WTC11 (cell line): ENCODE measurements at regions not wholly inside any gene's neighbourhood (a gene's known extent, or its start where the extent isn't known, plus 50 kb on each side); places are given as distances from the start of the nearest gene placed in this dataset.

Experiments used
- ATAC-seq: fragments of 200-7000 bp; cut with Tn5 transposase; 2 replicates; pipeline ENCODE4 v1.10.0; 2021; ENCODE audit warnings: mild to moderate bottlenecking, moderate library complexity
- CTCF ChIA-PET: fragments of 300-600 bp; sonication (Branson Sonifier 250); formaldehyde crosslinking; loops from one replicate; lab custom pipeline; 2021; ENCODE audit warnings: antibody characterized with exemption; lab: Charles Lee
- POLR2A ChIA-PET: fragments of 350-600 bp; sonication (Branson Sonifier 250); formaldehyde crosslinking; loops from one replicate; lab custom pipeline; 2021; ENCODE audit warnings: antibody characterized with exemption; lab: Charles Lee
- DNase-seq: peaks from one replicate; pipeline ENCODE4 v3.0.0; 2021; ENCODE audit warnings: low spot score
- H3K27ac Mint-ChIP-seq: 2 replicates; pipeline ENCODE4 v1.8.0; 2021; ENCODE audit warnings: mixed read lengths
- H3K27me3 Mint-ChIP-seq: 2 replicates; pipeline ENCODE4 v1.8.0; 2021; ENCODE audit warnings: low read depth, mild to moderate bottlenecking, moderate library complexity, mixed read lengths
- H3K36me3 Mint-ChIP-seq: 2 replicates; pipeline ENCODE4 v1.8.0; 2021; ENCODE audit warnings: mixed read lengths
- H3K4me1 Mint-ChIP-seq: 2 replicates; pipeline ENCODE4 v1.8.0; 2022; ENCODE audit warnings: mixed read lengths
- H3K4me3 Mint-ChIP-seq: 2 replicates; pipeline ENCODE4 v1.8.0; 2021; ENCODE audit warnings: mild to moderate bottlenecking, moderate library complexity, mixed read lengths
- H3K9me3 Mint-ChIP-seq: 2 replicates; pipeline ENCODE4 v1.8.0; 2021; ENCODE audit warnings: mixed read lengths
- CBFB ChIP-seq: sonication (generic); formaldehyde crosslinking; IDR thresholded peaks from 2 replicates; pipeline ENCODE4 v1.8.1; 2022; ENCODE audit warnings: mild to moderate bottlenecking, low read depth, missing genetic modification reagents
- CREB1 ChIP-seq: sonication (generic); formaldehyde crosslinking; IDR thresholded peaks from 2 replicates; pipeline ENCODE4 v1.8.0; 2023; ENCODE audit warnings: mild to moderate bottlenecking, missing genetic modification reagents
- CREM ChIP-seq: sonication (generic); formaldehyde crosslinking; IDR thresholded peaks from 2 replicates; pipeline ENCODE4 v1.8.1; 2022; ENCODE audit warnings: mild to moderate bottlenecking, missing genetic modification reagents, moderate library complexity
- E2F1 ChIP-seq: sonication (generic); formaldehyde crosslinking; IDR thresholded peaks from 2 replicates; pipeline ENCODE4 v1.8.0; 2022; ENCODE audit warnings: mild to moderate bottlenecking, missing genetic modification reagents
- ELF4 ChIP-seq: sonication (generic); formaldehyde crosslinking; IDR thresholded peaks from 2 replicates; pipeline ENCODE4 v1.8.1; 2022; ENCODE audit warnings: low read depth, mild to moderate bottlenecking, moderate library complexity, missing genetic modification reagents
- HMGA2 ChIP-seq: fragments of 250-450 bp; sonication (Bioruptor Pico); IDR thresholded peaks from 2 replicates; pipeline ENCODE4 v1.4.0; 2021; ENCODE audit warnings: mild to moderate bottlenecking, moderate library complexity
- IRF1 ChIP-seq: sonication (generic); formaldehyde crosslinking; IDR thresholded peaks from 2 replicates; pipeline ENCODE4 v1.8.0; 2023; ENCODE audit warnings: missing genetic modification reagents
- JAZF1 ChIP-seq: fragments of 250-450 bp; sonication (Bioruptor Pico); IDR thresholded peaks from 2 replicates; pipeline ENCODE4 v1.9.0; 2021; ENCODE audit warnings: moderate library complexity, mild to moderate bottlenecking, inconsistent platforms
- NFE2L1 ChIP-seq: sonication (generic); formaldehyde crosslinking; IDR thresholded peaks from 2 replicates; pipeline ENCODE4 v1.8.1; 2023; ENCODE audit warnings: missing genetic modification reagents
- NR3C1 ChIP-seq: sonication (generic); formaldehyde crosslinking; conservative IDR thresholded peaks from 2 replicates; pipeline ENCODE4 v1.8.1; 2023; ENCODE audit warnings: low read depth, mild to moderate bottlenecking, missing genetic modification reagents
- OVOL2 ChIP-seq: fragments of 250-450 bp; sonication (Bioruptor Pico); IDR thresholded peaks from 2 replicates; pipeline ENCODE4 v1.9.0; 2021; ENCODE audit warnings: mild to moderate bottlenecking, borderline replicate concordance
- PREB ChIP-seq: sonication (generic); formaldehyde crosslinking; IDR thresholded peaks from 2 replicates; pipeline ENCODE4 v1.8.1; 2022; ENCODE audit warnings: mild to moderate bottlenecking, missing genetic modification reagents, moderate library complexity, borderline replicate concordance
- RELA ChIP-seq: sonication (generic); formaldehyde crosslinking; IDR thresholded peaks from 2 replicates; pipeline ENCODE4 v1.8.1; 2022; ENCODE audit warnings: missing genetic modification reagents, mild to moderate bottlenecking, borderline replicate concordance
- RORB ChIP-seq: fragments of 250-450 bp; sonication (Bioruptor Pico); IDR thresholded peaks from 2 replicates; pipeline ENCODE4 v1.9.0; 2021; ENCODE audit warnings: mild to moderate bottlenecking
- SP1 ChIP-seq: sonication (generic); formaldehyde crosslinking; conservative IDR thresholded peaks from 2 replicates; pipeline ENCODE4 v1.8.1; 2022; ENCODE audit warnings: missing genetic modification reagents
- TEAD1 ChIP-seq: sonication (generic); formaldehyde crosslinking; IDR thresholded peaks from 2 replicates; pipeline ENCODE4 v1.8.0; 2022; ENCODE audit warnings: mild to moderate bottlenecking, missing genetic modification reagents
- TEAD4 ChIP-seq: sonication (generic); formaldehyde crosslinking; IDR thresholded peaks from 2 replicates; pipeline ENCODE4 v1.8.0; 2022; ENCODE audit warnings: mild to moderate bottlenecking, missing genetic modification reagents
- ZNF396 ChIP-seq: fragments of 250-450 bp; sonication (Bioruptor Pico); IDR thresholded peaks from 2 replicates; pipeline ENCODE4 v1.8.0; 2021; ENCODE audit warnings: mild to moderate bottlenecking, moderate library complexity, borderline replicate concordance
- ZNF512 ChIP-seq: sonication (generic); formaldehyde crosslinking; IDR thresholded peaks from 2 replicates; pipeline ENCODE4 v1.8.1; 2022; ENCODE audit warnings: missing genetic modification reagents, borderline replicate concordance
- TF ChIP-seq, protein P1 (sequence below): sonication (generic); formaldehyde crosslinking; IDR thresholded peaks from 2 replicates; pipeline ENCODE4 v1.8.0; 2022; ENCODE audit warnings: mild to moderate bottlenecking, missing genetic modification reagents
- TF ChIP-seq, protein P2 (sequence below): sonication (generic); formaldehyde crosslinking; IDR thresholded peaks from 2 replicates; pipeline ENCODE4 v1.8.1; 2022; ENCODE audit warnings: low read depth, missing genetic modification reagents, borderline replicate concordance

DNA sequence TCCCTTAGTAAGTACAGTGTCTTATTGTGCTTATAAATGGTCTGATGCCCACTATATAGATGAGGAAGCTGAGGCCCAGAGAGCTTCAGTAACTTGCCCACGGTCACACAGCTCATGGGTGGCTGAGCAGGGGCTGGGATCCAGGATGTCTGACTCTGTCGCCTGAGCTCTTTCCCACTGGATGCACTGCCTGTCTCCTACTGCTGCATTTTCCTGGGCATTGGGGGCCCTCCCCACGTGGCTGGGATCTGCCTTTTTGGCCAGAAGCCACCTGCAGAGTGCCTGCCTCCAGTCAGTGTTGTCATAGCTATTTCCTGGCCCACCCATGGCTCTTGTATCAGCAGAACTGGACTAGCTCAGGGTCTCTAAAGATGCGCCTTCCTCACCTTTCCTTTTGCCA, 57.5 kb upstream of the TAMM41 start (continued):
- no peak for TF ChIP-seq E2F1 (CRISPR knock-in tag)
- no peak for TF ChIP-seq RELA (CRISPR knock-in tag)
- no peak for TF ChIP-seq ZNF512 (CRISPR knock-in tag)
- no peak for TF ChIP-seq ZNF396 (CRISPR knock-in tag)
- TF ChIP-seq TEAD4, result no peak
- TF ChIP-seq HMGA2, result no peak
- no peak for TF ChIP-seq NFE2L1 (CRISPR knock-in tag)

- no peak for ATAC-seq
- Mint-ChIP-seq H3K4me3 (no peak overlapping the region), H3K27me3 (no peaks in the 10 kb centered on the region; the same call in none of the 2 replicates), H3K9me3 (no peaks in the 10 kb centered on the region), H3K36me3 (no peaks in the 10 kb centered on the region), H3K27ac (no peak overlapping the region), H3K4me1 (no peaks in the 10 kb centered on the region)
- CTCF ChIA-PET, result no interaction called here
- DNase-seq, result no peak
- POLR2A ChIA-PET, result no interaction called here
- TF ChIP-seq CREM (CRISPR knock-in tag) (no peak), SP1 (CRISPR knock-in tag) (no peak)
- TF ChIP-seq, protein P1, sequence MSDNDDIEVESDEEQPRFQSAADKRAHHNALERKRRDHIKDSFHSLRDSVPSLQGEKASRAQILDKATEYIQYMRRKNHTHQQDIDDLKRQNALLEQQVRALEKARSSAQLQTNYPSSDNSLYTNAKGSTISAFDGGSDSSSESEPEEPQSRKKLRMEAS (CRISPR knock-in tag), result no peak
Measured at GRCh38 chr3:11906407-11906806, 59.7 kb upstream of the TAMM41 start.

- H3K27me3 Mint-ChIP-seq, result no peaks in the 10 kb centered on the region; the same call in 1 of the 2 replicates
- CTCF ChIA-PET, result no interaction called here
- ATAC-seq, result no peak
- H3K36me3 Mint-ChIP-seq, result no peaks in the 10 kb centered on the region
- H3K27ac Mint-ChIP-seq, result no peak overlapping the region
- no peak for TF ChIP-seq ELF4 (CRISPR knock-in tag)
- TF ChIP-seq TEAD4, result no peak
- TF ChIP-seq RORB (CRISPR knock-in tag), result no peak
- TF ChIP-seq CBFB (CRISPR knock-in tag), result no peak
- TF ChIP-seq JAZF1 (CRISPR knock-in tag), result no peak
- no peak for TF ChIP-seq NFE2L1 (CRISPR knock-in tag)
- no peak for TF ChIP-seq ZNF512 (CRISPR knock-in tag)
- no peak for TF ChIP-seq TEAD1
- TF ChIP-seq HMGA2, result no peak
- no peak for TF ChIP-seq PREB
- no peak for TF ChIP-seq CREB1 (CRISPR knock-in tag)
- TF ChIP-seq IRF1 (CRISPR knock-in tag), result no peak
- TF ChIP-seq NR3C1, result no peak
- TF ChIP-seq OVOL2 (CRISPR knock-in tag), result no peak
- TF ChIP-seq, protein P2, sequence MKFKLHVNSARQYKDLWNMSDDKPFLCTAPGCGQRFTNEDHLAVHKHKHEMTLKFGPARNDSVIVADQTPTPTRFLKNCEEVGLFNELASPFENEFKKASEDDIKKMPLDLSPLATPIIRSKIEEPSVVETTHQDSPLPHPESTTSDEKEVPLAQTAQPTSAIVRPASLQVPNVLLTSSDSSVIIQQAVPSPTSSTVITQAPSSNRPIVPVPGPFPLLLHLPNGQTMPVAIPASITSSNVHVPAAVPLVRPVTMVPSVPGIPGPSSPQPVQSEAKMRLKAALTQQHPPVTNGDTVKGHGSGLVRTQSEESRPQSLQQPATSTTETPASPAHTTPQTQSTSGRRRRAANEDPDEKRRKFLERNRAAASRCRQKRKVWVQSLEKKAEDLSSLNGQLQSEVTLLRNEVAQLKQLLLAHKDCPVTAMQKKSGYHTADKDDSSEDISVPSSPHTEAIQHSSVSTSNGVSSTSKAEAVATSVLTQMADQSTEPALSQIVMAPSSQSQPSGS (CRISPR knock-in tag), result no peak
- TF ChIP-seq, all 79 proteins: peak for 0
- H3K4me3 Mint-ChIP-seq, result no peak overlapping the region
- no peak for DNase-seq
- H3K4me1 Mint-ChIP-seq, result no peaks in the 10 kb centered on the region
- POLR2A ChIA-PET, result no interaction called here
- H3K9me3 Mint-ChIP-seq, result no peaks in the 10 kb centered on the region
Measured at GRCh38 chr3:11907667-11908660, 61.3 kb upstream of the TAMM41 start.
